Activated CD4-positive, alpha-beta memory T cell treated with anti-CD3 and anti-CD28 coated beads for 36 hours (primary cell): ENCODE measurements at regions not wholly inside any gene's neighbourhood (a gene's known extent, or its start where the extent isn't known, plus 50 kb on each side); places are given as distances from the start of the nearest gene placed in this dataset.
"Not testable (repeated sequence)": the region's sequence is repeated elsewhere in the genome, so short reads cannot be mapped to it uniquely, and the experiment has no call there.

Experiments used
- CTCF ChIA-PET: fragments of 350-600 bp; sonication (Branson Sonifier 250); formaldehyde crosslinking; loops from one replicate; lab custom pipeline; 2021; ENCODE audit warnings: antibody characterized with exemption, inconsistent platforms; lab: Charles Lee
- POLR2A ChIA-PET: fragments of 350-600 bp; sonication (Branson Sonifier 250); formaldehyde crosslinking; loops from one replicate; lab custom pipeline; 2021; ENCODE audit warnings: antibody characterized with exemption; lab: Charles Lee
- DNase-seq: peaks from one replicate; pipeline ENCODE4 v3.0.0-alpha.2; 2020
- H3K27ac Mint-ChIP-seq: one replicate; pipeline ENCODE4 v1.8.0; 2021; ENCODE audit warnings: mixed read lengths
- H3K27me3 Mint-ChIP-seq: one replicate; pipeline ENCODE4 v1.8.0; 2021; ENCODE audit warnings: mixed read lengths
- H3K36me3 Mint-ChIP-seq: one replicate; pipeline ENCODE4 v1.8.0; 2021; ENCODE audit warnings: mixed read lengths
- H3K4me1 Mint-ChIP-seq: one replicate; pipeline ENCODE4 v1.8.0; 2021; ENCODE audit warnings: low read depth, mixed read lengths
- H3K4me3 Mint-ChIP-seq: one replicate; pipeline ENCODE4 v1.8.0; 2021; ENCODE audit warnings: mild to moderate bottlenecking, mixed read lengths
- H3K9me3 Mint-ChIP-seq: one replicate; pipeline ENCODE4 v1.8.0; 2021; ENCODE audit warnings: mixed read lengths
- intact Hi-C: fragments of 100-400 bp; cut with micrococcal nuclease; formaldehyde crosslinking; loops from one replicate; pipeline ENCODE4 v1.15.1; 2023

DNA sequence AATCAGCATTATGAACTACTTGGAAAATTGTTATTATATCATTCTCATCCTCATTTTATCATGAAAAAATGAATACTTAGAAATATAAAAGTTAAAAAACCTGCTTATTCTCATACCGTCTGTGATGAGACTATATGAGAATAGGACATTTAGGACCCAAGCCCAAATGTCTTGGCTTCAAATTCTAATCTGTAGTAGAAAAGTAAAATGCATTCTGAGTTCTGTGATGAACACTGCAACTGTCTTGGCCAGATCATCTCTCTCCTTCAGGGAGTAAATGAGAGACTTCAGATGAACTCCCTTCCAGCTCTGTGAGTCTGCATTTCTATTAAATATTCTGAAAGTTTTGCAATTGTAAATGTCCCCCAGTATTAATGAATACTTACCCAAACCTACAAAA, 940.7 kb upstream of the KLHL29 start:
- POLR2A ChIA-PET: no interaction called here
- CTCF ChIA-PET: no interaction called here
- Mint-ChIP-seq H3K4me3 (no peak overlapping the region), H3K36me3 (no peaks in the 10 kb centered on the region), H3K27me3 (no peaks in the 10 kb centered on the region), H3K27ac (no peak overlapping the region), H3K4me1 (no peaks in the 10 kb centered on the region), H3K9me3 (no peaks in the 10 kb centered on the region)
- intact Hi-C loops: no loop called here
- DNase-seq: no peak

DNA sequence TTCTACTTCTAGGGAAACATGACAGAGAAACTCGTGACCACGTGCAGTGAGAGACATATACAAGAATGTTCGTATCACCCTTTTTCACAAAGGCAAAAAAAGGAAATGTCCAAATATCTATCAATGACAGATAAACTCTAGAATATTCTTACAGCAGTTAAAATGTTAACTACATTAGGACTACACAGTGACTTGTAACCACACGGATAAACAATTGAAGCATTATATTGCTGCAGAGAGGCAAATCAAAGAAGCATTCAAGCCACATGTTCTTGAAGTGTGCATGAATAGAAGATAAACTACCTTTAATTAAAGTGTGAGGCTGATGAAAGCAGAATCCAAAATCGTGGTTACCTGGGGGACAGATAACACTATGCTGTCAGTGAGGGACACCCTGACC, 935.3 kb upstream of the KLHL29 start:
- peaks cover 11% of the 10 kb centered on the region for H3K9me3 Mint-ChIP-seq
- no peak overlapping the region for H3K27ac Mint-ChIP-seq
- intact Hi-C loops: no loop called here
- no peak for DNase-seq
- POLR2A ChIA-PET: no interaction called here
- H3K4me1 Mint-ChIP-seq: no peaks in the 10 kb centered on the region
- H3K36me3 Mint-ChIP-seq: no peaks in the 10 kb centered on the region
- H3K4me3 Mint-ChIP-seq: no peak overlapping the region
- H3K27me3 Mint-ChIP-seq: no peaks in the 10 kb centered on the region
- CTCF ChIA-PET: no interaction called here

DNA sequence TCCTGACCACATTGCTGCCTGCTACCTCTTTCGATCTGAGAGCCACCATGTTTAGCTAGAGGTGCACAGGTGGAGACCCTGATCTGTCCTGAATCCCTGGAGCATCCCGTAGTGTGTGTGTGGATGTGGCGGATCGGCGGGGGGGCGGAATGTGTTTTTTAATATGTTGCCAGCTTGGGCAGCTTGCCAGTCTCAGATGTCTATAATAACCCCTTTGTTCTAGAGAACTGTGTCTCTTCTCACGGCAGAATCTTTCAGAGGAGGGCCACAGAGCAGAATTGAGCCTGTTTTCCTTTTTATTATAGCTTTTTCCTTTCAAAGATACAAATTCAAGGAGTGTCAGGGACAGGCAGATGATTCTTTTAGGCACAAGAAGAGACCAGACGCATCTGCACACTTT, 934.1 kb upstream of the KLHL29 start:
- POLR2A ChIA-PET: no interaction called here
- CTCF ChIA-PET: no interaction called here
- no peak for DNase-seq
- intact Hi-C loops: no loop called here
- Mint-ChIP-seq H3K27me3 (no peaks in the 10 kb centered on the region), H3K9me3 (peaks cover 11% of the 10 kb centered on the region), H3K36me3 (no peaks in the 10 kb centered on the region), H3K4me3 (no peak overlapping the region), H3K27ac (no peak overlapping the region), H3K4me1 (no peaks in the 10 kb centered on the region)

DNA sequence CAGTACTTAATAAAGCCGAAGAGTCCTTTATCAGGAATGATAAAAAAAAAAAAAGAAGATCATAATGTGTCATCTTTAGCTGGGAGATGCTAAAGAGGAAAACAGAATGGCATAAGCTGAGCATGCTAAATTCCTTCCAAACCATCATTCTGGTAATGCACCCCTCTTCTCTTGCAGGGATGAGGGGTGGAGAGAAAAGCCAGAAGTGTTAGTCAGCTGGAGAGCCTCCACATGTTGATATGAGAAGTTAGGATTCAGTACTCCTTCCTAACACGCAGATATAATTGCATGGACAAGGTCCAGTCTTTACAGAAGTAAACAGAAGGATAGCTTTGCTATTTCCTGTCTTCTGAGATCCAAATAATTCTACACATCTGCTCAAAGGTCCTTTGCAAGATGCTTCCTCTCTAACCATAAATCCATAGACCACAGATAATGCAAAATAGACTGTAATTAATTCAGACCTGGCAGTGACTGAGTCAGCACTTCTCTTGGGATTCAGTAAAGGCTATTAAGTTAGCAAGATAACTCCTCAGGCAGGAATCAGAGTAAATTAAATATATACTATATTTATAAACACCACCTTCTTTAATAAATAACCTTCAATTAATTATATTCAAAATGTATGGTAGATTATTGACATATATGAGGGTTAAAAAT, 930.0 kb upstream of the KLHL29 start:
- DNase-seq: no peak
- Mint-ChIP-seq H3K9me3 (peaks cover 5% of the 10 kb centered on the region), H3K36me3 (no peaks in the 10 kb centered on the region), H3K27me3 (no peaks in the 10 kb centered on the region), H3K27ac (no peak overlapping the region), H3K4me1 (no peaks in the 10 kb centered on the region), H3K4me3 (no peak overlapping the region)
- POLR2A ChIA-PET: no interaction called here
- CTCF ChIA-PET: no interaction called here
- intact Hi-C loops: no loop called here

DNA sequence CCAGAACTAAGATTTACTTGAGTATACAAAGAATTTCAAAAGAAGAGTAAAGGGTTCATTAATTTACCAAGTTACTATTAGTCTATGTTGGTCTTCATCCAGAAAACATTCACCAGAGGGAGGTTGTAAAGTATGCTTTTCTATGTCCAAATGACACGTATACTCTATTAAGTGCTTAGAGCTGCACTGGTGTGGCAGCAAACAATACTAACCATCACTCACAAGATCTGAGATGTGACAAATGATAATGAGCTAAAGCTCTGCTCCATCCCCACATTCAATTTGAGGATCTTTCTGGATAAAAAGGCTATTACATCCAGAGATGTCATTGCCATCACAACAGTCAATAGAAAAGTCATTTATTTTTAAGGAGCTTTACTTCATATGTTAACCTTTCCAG, 926.5 kb upstream of the KLHL29 start:
- no peak for DNase-seq
- ChIA-PET POLR2A (no interaction called here), CTCF (no interaction called here)
- H3K27me3 Mint-ChIP-seq: no peaks in the 10 kb centered on the region
- H3K4me1 Mint-ChIP-seq: no peaks in the 10 kb centered on the region
- H3K27ac Mint-ChIP-seq: no peak overlapping the region
- intact Hi-C loops: no loop called here
- H3K36me3 Mint-ChIP-seq: no peaks in the 10 kb centered on the region
- no peak overlapping the region for H3K4me3 Mint-ChIP-seq
- H3K9me3 Mint-ChIP-seq: peaks cover 5% of the 10 kb centered on the region

DNA sequence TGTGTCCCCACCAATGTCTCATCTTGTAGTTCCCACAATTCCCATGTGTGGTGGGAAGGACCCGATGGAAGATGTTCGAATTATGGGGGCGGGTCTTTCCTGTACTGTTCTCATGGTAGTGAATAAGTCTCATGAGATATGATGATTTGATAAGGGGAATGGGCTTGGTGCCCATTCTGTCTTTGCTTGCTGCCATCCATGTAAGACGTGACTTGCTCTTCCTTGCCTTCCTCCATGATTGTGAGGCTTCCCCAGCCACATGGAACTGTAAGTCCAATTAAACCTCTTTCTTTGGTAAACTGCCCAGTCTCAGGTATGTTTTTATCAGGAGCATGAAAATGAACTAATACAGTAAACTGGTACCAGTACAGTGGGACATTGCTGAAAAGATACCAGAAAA, 909.9 kb upstream of the KLHL29 start:
- DNase-seq, POLR2A ChIA-PET, H3K4me1 Mint-ChIP-seq, H3K27ac Mint-ChIP-seq, H3K4me3 Mint-ChIP-seq, H3K36me3 Mint-ChIP-seq, CTCF ChIA-PET, intact Hi-C loops, H3K27me3 Mint-ChIP-seq: not testable (repeated sequence)
- peaks cover 15% of the 10 kb centered on the region for H3K9me3 Mint-ChIP-seq

DNA sequence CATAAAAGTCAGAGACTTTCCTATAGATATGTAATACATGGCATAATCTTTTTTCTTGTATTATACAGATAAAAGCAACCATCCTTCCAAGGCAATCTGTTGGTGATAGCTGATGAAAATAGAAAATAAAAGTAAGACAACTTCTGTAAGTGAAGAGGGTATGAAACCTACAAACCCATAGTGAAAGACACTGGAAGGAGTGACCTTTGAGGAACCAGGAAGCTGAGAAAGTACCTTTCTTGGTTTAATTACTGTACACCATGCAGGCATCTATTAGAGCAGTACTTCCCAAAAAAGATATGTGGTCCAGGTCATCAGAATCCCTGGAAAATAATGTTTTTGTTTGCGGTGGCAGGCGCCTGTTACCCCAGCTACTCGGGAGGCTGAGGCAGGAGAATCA, 906.6 kb upstream of the KLHL29 start:
- ChIA-PET POLR2A (no interaction called here), CTCF (no interaction called here)
- no peak overlapping the region for H3K27ac Mint-ChIP-seq
- intact Hi-C loops: no loop called here
- H3K9me3 Mint-ChIP-seq: peaks cover 14% of the 10 kb centered on the region
- no peak for DNase-seq
- H3K4me3 Mint-ChIP-seq: no peak overlapping the region
- H3K4me1 Mint-ChIP-seq: no peaks in the 10 kb centered on the region
- no peaks in the 10 kb centered on the region for H3K36me3 Mint-ChIP-seq
- no peaks in the 10 kb centered on the region for H3K27me3 Mint-ChIP-seq

DNA sequence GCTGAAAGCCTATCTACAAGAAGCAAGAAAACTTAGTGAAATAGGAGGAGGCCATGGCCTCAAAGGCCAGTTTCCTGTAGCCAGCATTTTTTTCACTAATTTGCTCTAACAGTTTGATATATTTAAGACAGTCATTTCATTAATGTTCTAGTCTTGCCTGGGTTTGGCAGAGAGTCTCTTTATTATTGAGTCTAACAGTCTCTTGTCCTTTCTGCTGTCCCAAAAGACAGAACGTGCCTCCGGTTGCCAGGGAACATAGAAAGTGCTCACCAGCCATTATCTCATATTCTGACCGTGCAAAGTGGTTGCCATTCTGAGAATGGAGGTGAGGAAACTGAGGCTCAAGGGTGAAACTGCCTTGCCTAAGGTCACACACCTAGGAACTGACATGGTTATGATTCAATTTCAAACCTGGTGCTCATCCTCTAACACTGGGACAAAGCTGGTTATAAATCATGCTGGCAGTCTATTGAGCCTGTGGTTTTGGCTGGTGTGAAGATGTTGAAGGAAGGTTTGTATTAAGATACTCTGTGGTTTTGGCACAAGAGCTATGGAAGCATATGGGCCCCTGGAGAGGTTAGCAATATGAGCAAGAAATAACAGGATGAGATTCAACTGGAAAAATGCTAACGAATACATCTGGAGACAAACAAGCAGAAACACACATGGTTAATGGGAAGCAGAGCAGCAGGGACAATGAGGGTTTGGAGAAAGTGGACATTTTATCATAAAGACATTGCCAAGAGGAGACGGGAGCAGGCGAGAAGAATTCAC, 903.3 kb upstream of the KLHL29 start:
- H3K27me3 Mint-ChIP-seq: no peaks in the 10 kb centered on the region
- no peaks in the 10 kb centered on the region for H3K36me3 Mint-ChIP-seq
- intact Hi-C loops: no loop called here
- no peak overlapping the region for H3K4me3 Mint-ChIP-seq
- H3K4me1 Mint-ChIP-seq: no peaks in the 10 kb centered on the region
- DNase-seq: no peak
- CTCF ChIA-PET: no interaction called here
- peaks cover 5% of the 10 kb centered on the region for H3K9me3 Mint-ChIP-seq
- POLR2A ChIA-PET: no interaction called here
- no peak overlapping the region for H3K27ac Mint-ChIP-seq

DNA sequence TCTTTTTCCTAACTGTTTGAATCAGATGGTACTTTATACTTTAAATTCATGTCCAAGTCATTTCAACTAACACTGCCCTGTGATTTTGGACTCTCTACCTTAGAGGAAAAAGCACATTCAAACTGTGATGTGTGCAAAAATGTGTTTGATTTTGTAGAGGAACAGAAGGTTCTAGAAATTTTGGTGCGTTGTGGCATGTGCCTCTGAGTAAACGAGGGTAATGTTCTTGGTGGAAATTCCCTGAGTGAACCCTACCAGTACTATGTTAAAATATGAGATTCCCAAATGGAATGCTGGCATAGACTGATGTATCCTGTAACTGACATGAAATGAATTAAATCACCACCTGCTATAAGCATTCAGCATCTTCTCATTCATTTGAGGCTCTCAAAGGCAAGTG, 901.9 kb upstream of the KLHL29 start:
- ChIA-PET CTCF (no interaction called here), POLR2A (no interaction called here)
- peaks cover under 1% of the 10 kb centered on the region for H3K9me3 Mint-ChIP-seq
- DNase-seq: no peak
- H3K27me3 Mint-ChIP-seq: no peaks in the 10 kb centered on the region
- no peak overlapping the region for H3K4me3 Mint-ChIP-seq
- H3K4me1 Mint-ChIP-seq: no peaks in the 10 kb centered on the region
- intact Hi-C loops: no loop called here
- H3K27ac Mint-ChIP-seq: no peak overlapping the region
- no peaks in the 10 kb centered on the region for H3K36me3 Mint-ChIP-seq

DNA sequence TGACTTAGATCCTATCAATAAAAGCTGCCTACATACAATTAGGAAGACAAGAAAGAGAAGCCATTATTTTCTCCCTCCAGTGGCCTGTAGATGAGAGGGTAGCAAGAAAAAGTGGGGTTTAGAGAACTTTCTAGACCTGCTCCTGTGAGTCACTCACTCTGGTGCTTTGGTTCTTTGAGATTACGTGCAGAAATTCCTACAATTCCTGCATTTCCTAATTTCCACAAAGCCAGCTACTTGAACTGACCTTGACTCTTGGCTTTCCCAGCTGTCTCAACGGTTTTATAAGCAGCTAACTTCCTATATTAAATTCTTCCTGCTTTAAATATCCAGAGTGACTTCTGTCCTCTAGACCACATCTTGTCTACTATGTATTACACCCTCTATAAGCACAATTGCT, 899.5 kb upstream of the KLHL29 start:
- H3K9me3 Mint-ChIP-seq: peaks cover 2% of the 10 kb centered on the region
- H3K4me3 Mint-ChIP-seq: no peak overlapping the region
- no peak for DNase-seq
- H3K27me3 Mint-ChIP-seq: no peaks in the 10 kb centered on the region
- ChIA-PET POLR2A (no interaction called here), CTCF (no interaction called here)
- H3K36me3 Mint-ChIP-seq: no peaks in the 10 kb centered on the region
- no peaks in the 10 kb centered on the region for H3K4me1 Mint-ChIP-seq
- H3K27ac Mint-ChIP-seq: no peak overlapping the region
- intact Hi-C loops: no loop called here

DNA sequence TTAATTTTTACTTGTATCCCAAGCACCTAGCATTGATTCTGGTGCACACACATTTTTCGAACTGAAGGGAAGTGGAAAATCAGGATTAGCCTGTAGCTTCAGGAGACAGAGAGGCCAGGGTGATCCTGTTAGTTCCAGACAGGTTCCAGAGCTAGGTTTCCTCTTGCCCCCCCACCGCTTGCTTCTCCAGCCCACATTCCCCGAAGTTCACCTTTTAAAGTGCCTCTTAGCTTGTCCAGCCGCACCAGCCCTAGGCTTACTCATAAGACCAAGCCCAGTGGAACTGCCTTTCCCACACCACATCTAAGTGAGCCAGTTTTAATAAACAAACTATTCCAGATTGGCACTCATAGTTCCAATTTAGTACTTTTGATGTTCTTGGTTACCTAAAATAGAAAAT, 898.6 kb upstream of the KLHL29 start:
- Mint-ChIP-seq H3K27ac (no peak overlapping the region), H3K4me3 (no peak overlapping the region), H3K36me3 (no peaks in the 10 kb centered on the region), H3K4me1 (no peaks in the 10 kb centered on the region), H3K27me3 (no peaks in the 10 kb centered on the region), H3K9me3 (peaks cover 4% of the 10 kb centered on the region)
- CTCF ChIA-PET: no interaction called here
- DNase-seq: no peak
- intact Hi-C loops: no loop called here
- POLR2A ChIA-PET: no interaction called here

DNA sequence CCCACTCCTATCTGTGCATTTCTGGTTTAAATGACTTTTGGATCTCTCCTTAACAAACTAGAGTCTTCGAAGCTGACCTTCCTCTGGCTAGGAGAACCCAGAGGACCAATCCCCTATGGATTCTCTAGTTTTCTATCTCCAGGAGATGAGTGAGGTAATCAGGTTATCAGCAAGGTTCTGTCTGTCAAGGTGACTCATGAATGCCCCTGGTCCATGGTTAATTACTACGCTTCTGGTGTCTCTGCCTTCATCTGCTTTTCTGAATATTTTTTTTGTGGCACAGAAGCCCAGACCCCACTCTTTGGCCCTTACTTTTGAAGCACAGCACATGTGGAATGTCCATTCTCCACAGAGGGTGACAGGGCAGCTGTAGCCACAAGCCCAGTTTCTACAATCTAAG, 897.9 kb upstream of the KLHL29 start:
- Mint-ChIP-seq H3K36me3 (no peaks in the 10 kb centered on the region), H3K27me3 (no peaks in the 10 kb centered on the region), H3K27ac (no peak overlapping the region), H3K4me3 (no peak overlapping the region), H3K9me3 (peaks cover 6% of the 10 kb centered on the region), H3K4me1 (no peaks in the 10 kb centered on the region)
- ChIA-PET CTCF (no interaction called here), POLR2A (no interaction called here)
- DNase-seq: no peak
- intact Hi-C loops: no loop called here

DNA sequence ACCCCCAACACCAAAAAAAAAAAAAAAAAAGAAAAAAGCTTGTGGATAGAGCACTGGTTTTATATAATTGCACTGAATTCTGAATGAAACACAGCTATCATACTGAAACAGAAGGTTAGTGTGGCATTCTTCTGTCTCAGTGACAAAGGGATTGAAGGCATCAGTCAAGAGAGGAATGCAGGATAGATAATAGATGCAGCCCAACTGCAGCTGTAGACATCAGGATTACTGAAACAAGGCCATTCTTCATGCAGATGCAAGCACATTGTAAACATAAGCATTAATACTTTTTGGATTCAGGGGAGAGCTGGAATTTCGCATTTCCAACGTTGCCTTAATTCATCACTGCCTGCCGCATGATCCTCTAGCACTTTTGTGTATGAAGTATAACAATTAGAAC, 897.4 kb upstream of the KLHL29 start:
- no peaks in the 10 kb centered on the region for H3K4me1 Mint-ChIP-seq
- ChIA-PET POLR2A (no interaction called here), CTCF (no interaction called here)
- peaks cover 6% of the 10 kb centered on the region for H3K9me3 Mint-ChIP-seq
- H3K36me3 Mint-ChIP-seq: no peaks in the 10 kb centered on the region
- H3K27ac Mint-ChIP-seq: no peak overlapping the region
- no peak overlapping the region for H3K4me3 Mint-ChIP-seq
- H3K27me3 Mint-ChIP-seq: no peaks in the 10 kb centered on the region
- no peak for DNase-seq
- intact Hi-C loops: no loop called here
